ENCODE measurements at regions not wholly inside any gene's neighbourhood (a gene's known extent, or its start where the extent isn't known, plus 50 kb on each side); places are given as distances from the start of the nearest gene placed in this dataset.
"Not testable (repeated sequence)": the region's sequence is repeated elsewhere in the genome, so short reads cannot be mapped to it uniquely, and the experiment has no call there.

- peak; percentile 0 for DNase-seq (ENCODE audit: low read depth)
Measured at GRCh38 chrY:11461406-11461805, 1239.6 kb upstream of the USP9Y start.

GRCh38 chrY:11466778-11467177 lies 1234.3 kb upstream of the USP9Y start:
- not testable (repeated sequence) for DNase-seq (ENCODE audit: low read depth)
